HL-60 (cell line): ENCODE measurements at regions not wholly inside any gene's neighbourhood (a gene's known extent, or its start where the extent isn't known, plus 50 kb on each side); places are given as distances from the start of the nearest gene placed in this dataset.

Source experiments
- DNase-seq, 2 experiments: peaks; one replicate each; pipeline ENCODE4 v3.0.0-alpha.2; 2010 to 2020; ENCODE audit warnings: low read depth in 1 of 2, low spot score in 1 of 2
- H3K27ac ChIP-seq: fragments of 250-450 bp; sonication (Bioruptor Pico); replicated peaks from 2 replicates; pipeline ENCODE4 v1.5.1; 2020; ENCODE audit warnings: mild to moderate bottlenecking, moderate library complexity
- H3K27me3 ChIP-seq: fragments of 250-450 bp; sonication (Bioruptor Pico); 2 replicates; pipeline ENCODE4 v1.5.1; 2021; ENCODE audit warnings: mild to moderate bottlenecking, moderate library complexity; ENCODE audit not compliant: insufficient read depth, poor library complexity, severe bottlenecking
- H3K4me3 ChIP-seq: replicated peaks from 2 replicates; pipeline ENCODE4 v1.5.1; 2011; ENCODE audit warnings: mild to moderate bottlenecking, control low read depth, low read length; ENCODE audit not compliant: insufficient read depth
- GABPA ChIP-seq: IDR thresholded peaks from 2 replicates; pipeline ENCODE4 v1.6.1; 2012; ENCODE audit warnings: low read depth
- POLR2AphosphoS5 ChIP-seq: IDR thresholded peaks from 2 replicates; pipeline ENCODE4 v1.6.1; 2012; ENCODE audit warnings: low read depth
- SPI1 ChIP-seq: IDR thresholded peaks from 2 replicates; pipeline ENCODE4 v1.6.1; 2012; ENCODE audit warnings: low read depth, mild to moderate bottlenecking, borderline replicate concordance
- TF ChIP-seq, protein P1 (sequence below): IDR thresholded peaks from one replicate; pipeline ENCODE4 v1.5.1; 2011; ENCODE audit warnings: low read length, control low read depth, inconsistent platforms; ENCODE audit not compliant: insufficient read depth
- TF ChIP-seq, protein P2 (sequence below): IDR thresholded peaks from 2 replicates; pipeline ENCODE4 v1.6.1; 2012; ENCODE audit warnings: low read depth; ENCODE audit not compliant: insufficient replicate concordance

DNA sequence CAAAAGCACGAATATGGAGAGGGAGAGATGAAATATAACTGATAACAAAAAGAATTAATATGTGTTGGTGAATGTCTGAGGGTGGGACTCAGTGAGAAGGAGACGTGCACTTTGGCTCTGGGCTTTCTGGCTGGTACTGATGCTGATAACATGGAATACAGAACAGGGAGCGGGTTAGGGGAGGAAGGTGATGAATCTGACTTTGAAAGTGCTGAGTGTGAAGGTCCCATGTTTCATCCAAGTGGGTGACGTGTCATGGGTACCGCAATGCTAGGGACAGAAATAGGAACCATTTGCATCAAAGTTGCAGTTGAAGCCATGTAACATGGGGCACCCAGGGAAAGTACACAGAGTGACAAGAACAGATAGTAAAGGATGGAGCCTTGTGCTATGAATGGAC, 236.6 kb upstream of the MYO3A start:
- DNase-seq: no peak
- H3K27ac ChIP-seq: no peak overlapping the region
- no peak for TF ChIP-seq GABPA
- TF ChIP-seq, protein P1, sequence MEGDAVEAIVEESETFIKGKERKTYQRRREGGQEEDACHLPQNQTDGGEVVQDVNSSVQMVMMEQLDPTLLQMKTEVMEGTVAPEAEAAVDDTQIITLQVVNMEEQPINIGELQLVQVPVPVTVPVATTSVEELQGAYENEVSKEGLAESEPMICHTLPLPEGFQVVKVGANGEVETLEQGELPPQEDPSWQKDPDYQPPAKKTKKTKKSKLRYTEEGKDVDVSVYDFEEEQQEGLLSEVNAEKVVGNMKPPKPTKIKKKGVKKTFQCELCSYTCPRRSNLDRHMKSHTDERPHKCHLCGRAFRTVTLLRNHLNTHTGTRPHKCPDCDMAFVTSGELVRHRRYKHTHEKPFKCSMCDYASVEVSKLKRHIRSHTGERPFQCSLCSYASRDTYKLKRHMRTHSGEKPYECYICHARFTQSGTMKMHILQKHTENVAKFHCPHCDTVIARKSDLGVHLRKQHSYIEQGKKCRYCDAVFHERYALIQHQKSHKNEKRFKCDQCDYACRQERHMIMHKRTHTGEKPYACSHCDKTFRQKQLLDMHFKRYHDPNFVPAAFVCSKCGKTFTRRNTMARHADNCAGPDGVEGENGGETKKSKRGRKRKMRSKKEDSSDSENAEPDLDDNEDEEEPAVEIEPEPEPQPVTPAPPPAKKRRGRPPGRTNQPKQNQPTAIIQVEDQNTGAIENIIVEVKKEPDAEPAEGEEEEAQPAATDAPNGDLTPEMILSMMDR: no peak
- TF ChIP-seq, protein P2, sequence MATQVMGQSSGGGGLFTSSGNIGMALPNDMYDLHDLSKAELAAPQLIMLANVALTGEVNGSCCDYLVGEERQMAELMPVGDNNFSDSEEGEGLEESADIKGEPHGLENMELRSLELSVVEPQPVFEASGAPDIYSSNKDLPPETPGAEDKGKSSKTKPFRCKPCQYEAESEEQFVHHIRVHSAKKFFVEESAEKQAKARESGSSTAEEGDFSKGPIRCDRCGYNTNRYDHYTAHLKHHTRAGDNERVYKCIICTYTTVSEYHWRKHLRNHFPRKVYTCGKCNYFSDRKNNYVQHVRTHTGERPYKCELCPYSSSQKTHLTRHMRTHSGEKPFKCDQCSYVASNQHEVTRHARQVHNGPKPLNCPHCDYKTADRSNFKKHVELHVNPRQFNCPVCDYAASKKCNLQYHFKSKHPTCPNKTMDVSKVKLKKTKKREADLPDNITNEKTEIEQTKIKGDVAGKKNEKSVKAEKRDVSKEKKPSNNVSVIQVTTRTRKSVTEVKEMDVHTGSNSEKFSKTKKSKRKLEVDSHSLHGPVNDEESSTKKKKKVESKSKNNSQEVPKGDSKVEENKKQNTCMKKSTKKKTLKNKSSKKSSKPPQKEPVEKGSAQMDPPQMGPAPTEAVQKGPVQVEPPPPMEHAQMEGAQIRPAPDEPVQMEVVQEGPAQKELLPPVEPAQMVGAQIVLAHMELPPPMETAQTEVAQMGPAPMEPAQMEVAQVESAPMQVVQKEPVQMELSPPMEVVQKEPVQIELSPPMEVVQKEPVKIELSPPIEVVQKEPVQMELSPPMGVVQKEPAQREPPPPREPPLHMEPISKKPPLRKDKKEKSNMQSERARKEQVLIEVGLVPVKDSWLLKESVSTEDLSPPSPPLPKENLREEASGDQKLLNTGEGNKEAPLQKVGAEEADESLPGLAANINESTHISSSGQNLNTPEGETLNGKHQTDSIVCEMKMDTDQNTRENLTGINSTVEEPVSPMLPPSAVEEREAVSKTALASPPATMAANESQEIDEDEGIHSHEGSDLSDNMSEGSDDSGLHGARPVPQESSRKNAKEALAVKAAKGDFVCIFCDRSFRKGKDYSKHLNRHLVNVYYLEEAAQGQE: no peak
- no peak for TF ChIP-seq SPI1
- TF ChIP-seq POLR2AphosphoS5: no peak
- no peak overlapping the region for H3K4me3 ChIP-seq
- no peaks in the 10 kb centered on the region for H3K27me3 ChIP-seq

DNA sequence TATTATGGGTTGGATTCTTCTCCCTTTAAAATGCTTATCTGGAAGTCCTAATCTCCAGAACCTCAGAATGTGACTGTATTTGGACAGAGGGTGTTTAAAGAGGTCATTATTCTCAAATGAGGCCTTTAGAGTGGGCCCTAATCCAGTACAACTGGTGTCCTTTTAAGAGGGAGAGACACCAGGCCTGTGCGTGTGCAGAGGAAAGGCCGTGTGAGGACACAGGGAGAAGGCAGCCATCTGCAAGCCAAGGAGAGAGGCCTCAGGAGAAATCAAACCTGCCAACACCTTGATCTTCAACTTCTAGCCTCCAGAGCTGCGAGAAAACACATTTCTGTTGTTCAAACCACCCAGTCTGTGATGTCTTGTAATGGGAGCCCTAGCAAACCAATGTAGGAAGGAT, 235.4 kb upstream of the MYO3A start:
- no peak overlapping the region for H3K27ac ChIP-seq
- TF ChIP-seq, protein P2: no peak
- no peak for TF ChIP-seq POLR2AphosphoS5
- TF ChIP-seq, protein P1: no peak
- no peak for TF ChIP-seq GABPA
- no peak for TF ChIP-seq SPI1
- DNase-seq: no peak
- H3K27me3 ChIP-seq: no peaks in the 10 kb centered on the region
- H3K4me3 ChIP-seq: no peak overlapping the region

DNA sequence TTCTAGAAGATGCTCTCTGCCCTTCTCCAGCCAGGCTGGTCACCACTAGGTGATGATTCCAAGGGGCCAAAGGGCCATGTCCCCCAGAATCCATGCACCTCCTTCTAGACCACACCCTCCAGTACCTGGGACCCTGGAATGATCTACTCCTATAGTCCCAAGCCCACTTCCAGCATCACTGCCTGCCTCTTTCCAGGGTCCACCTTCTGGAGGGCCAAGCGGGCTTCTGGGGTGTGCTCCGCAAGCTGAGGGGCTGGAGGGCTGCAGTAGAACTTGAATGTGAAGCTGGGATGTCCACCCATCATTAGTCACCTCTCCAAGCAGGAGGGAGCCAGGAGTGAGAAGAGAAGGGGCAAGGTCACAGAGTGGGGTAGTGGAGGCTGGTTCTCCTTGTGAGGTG, 234.4 kb upstream of the MYO3A start:
- Histone ChIP-seq H3K4me3 (no peak overlapping the region), H3K27ac (no peak overlapping the region), H3K27me3 (no peaks in the 10 kb centered on the region)
- no peak for DNase-seq
- TF ChIP-seq, protein P2: no peak
- TF ChIP-seq POLR2AphosphoS5: no peak
- TF ChIP-seq SPI1: no peak
- TF ChIP-seq, protein P1: no peak
- no peak for TF ChIP-seq GABPA
